HEK293T (cell line): ENCODE measurements at regions not wholly inside any gene's neighbourhood (a gene's known extent, or its start where the extent isn't known, plus 50 kb on each side); places are given as distances from the start of the nearest gene placed in this dataset.

Experiments used
- CTCF ChIA-PET: fragments of 350-600 bp; formaldehyde crosslinking; extraction: SDS; loops from one replicate; lab custom pipeline; 2021; ENCODE audit warnings: antibody characterized with exemption, inconsistent platforms; lab: Yijun Ruan, JAX
- POLR2A ChIA-PET: fragments of 350-600 bp; formaldehyde crosslinking; extraction: SDS; loops from one replicate; lab custom pipeline; 2020; ENCODE audit warnings: antibody characterized with exemption, inconsistent platforms; lab: Yijun Ruan, JAX
- DNase-seq: peaks from one replicate; pipeline ENCODE4 v3.0.0; 2012; ENCODE audit warnings: mixed read lengths; ENCODE audit errors: extremely low spot score
- ARNT ChIP-seq: fragments of 450-650 bp; IDR thresholded peaks from 2 replicates; pipeline ENCODE4 v1.6.1; 2017; ENCODE audit warnings: mild to moderate bottlenecking
- BHLHE40 ChIP-seq: fragments of 450-650 bp; IDR thresholded peaks from 2 replicates; pipeline ENCODE4 v1.6.1; 2016; ENCODE audit warnings: mild to moderate bottlenecking, moderate library complexity, borderline replicate concordance
- CTBP1 ChIP-seq: fragments of 450-650 bp; IDR thresholded peaks from 2 replicates; pipeline ENCODE4 v1.6.1; 2016; ENCODE audit warnings: borderline replicate concordance
- ELF4 ChIP-seq: fragments of 450-650 bp; IDR thresholded peaks from 2 replicates; pipeline ENCODE4 v1.6.1; 2017; ENCODE audit warnings: antibody characterized with exemption
- FOXA1 ChIP-seq: fragments of 450-650 bp; IDR thresholded peaks from 2 replicates; pipeline ENCODE4 v1.6.1; 2016; ENCODE audit warnings: mild to moderate bottlenecking
- FOXK2 ChIP-seq: fragments of 450-650 bp; IDR thresholded peaks from 2 replicates; pipeline ENCODE4 v1.6.1; 2016; ENCODE audit warnings: mild to moderate bottlenecking
- FOXM1 ChIP-seq: fragments of 450-650 bp; IDR thresholded peaks from 2 replicates; pipeline ENCODE4 v1.6.1; 2017; ENCODE audit warnings: mild to moderate bottlenecking, borderline replicate concordance
- HDGF ChIP-seq: fragments of 450-650 bp; IDR thresholded peaks from 2 replicates; pipeline ENCODE4 v1.6.1; 2017; ENCODE audit warnings: antibody characterized with exemption, borderline replicate concordance
- L3MBTL2 ChIP-seq: fragments of 450-650 bp; conservative IDR thresholded peaks from 2 replicates; pipeline ENCODE4 v1.6.1; 2016; ENCODE audit warnings: mild to moderate bottlenecking
- LEF1 ChIP-seq: fragments of 450-650 bp; IDR thresholded peaks from 2 replicates; pipeline ENCODE4 v1.6.1; 2017; ENCODE audit warnings: mild to moderate bottlenecking, borderline replicate concordance
- NFRKB ChIP-seq: fragments of 450-650 bp; IDR thresholded peaks from 2 replicates; pipeline ENCODE4 v1.6.1; 2016; ENCODE audit warnings: mild to moderate bottlenecking, moderate library complexity
- PKNOX1 ChIP-seq: fragments of 450-650 bp; IDR thresholded peaks from 2 replicates; pipeline ENCODE4 v1.6.1; 2016
- SP1 ChIP-seq: fragments of 450-650 bp; IDR thresholded peaks from 2 replicates; pipeline ENCODE4 v1.6.1; 2017
- SUZ12 ChIP-seq: fragments of 450-650 bp; IDR thresholded peaks from 2 replicates; pipeline ENCODE4 v1.6.1; 2016; ENCODE audit warnings: mild to moderate bottlenecking
- TARDBP ChIP-seq: fragments of 450-650 bp; IDR thresholded peaks from 2 replicates; pipeline ENCODE4 v1.6.1; 2016
- ZNF384 ChIP-seq: fragments of 450-650 bp; IDR thresholded peaks from 2 replicates; pipeline ENCODE4 v1.6.1; 2016

- TF ChIP-seq TARDBP (no peak), HDGF (no peak), SP1 (no peak), FOXA1 (no peak), CTBP1 (no peak), ELF4 (no peak)
- ChIA-PET CTCF (interaction anchor here (0.6 kb wide), 1 partner anchor 22 kb away, joined by 4 read pairs; no protein-coding TSS in a partner anchor), POLR2A (no interaction called here)
- DNase-seq, result no peak
These were observed 280.3 kb downstream of the NPR3 start for GRCh38 chr5:32991421-32991815.

GRCh38 chr5:32996336-32996735 is 285.2 kb downstream of the NPR3 start:
- no peak for TF ChIP-seq SUZ12
- no peak for DNase-seq
- ChIA-PET POLR2A (no interaction called here), CTCF (no interaction called here)

DNA sequence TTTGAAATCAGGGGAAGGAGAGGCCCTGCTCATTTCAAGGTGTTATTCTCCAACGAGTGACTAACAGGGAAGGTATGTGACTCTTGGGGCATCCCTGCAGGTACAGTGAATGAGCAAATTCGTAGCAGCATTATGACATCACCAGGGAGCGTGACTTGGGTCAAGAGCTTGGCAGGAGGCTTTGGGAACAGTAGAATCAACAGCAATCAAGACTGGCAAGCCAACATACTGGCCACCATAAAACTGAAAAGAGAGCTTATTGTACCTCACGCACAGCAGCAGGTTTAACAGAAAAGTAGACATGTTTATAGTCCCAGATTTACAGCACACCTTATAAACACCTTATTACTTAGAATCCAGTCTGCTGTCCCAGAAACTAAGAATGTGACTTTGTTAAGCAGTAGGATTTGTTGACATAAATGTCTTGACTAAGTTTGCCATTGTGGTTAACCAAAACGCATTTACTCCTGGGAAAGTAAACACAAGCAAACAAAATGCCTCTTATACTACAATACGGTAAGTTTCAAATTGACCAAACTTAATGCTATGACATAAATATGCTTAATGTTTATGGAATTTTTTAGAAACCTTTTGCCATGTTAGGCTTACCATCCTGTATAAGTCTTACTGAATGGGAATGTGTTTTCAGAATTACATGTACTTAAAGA is 297.8 kb downstream of the NPR3 start:
- no peak for DNase-seq
- ChIA-PET POLR2A (interaction anchor here (0.6 kb wide), 1 partner anchor 255 kb away, joined by 3 read pairs; no protein-coding TSS in a partner anchor), CTCF (no interaction called here)
- TF ChIP-seq FOXA1, result no peak

DNA sequence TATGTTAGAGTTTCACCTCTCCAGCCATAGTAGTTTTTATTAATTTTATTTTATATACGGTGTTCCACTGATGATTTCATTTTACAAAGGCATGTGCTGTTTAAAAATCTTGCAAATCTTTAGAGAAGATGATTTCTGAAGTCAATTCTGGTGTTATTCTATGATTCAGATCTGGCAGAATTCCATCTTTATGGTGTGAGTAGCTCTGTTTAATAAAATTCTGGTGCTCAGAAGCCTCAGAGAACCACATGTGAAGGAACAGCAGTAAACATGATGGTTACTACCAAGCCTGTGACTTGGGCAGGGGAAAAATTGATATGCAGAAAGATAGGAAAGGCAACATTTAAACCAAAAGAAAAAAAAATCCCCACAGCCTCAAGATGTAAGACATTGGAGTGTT is 299.7 kb downstream of the NPR3 start:
- ChIA-PET POLR2A (no interaction called here), CTCF (no interaction called here)
- DNase-seq, result no peak
- TF ChIP-seq ELF4, result no peak
- no peak for TF ChIP-seq FOXK2
- TF ChIP-seq CTBP1, result no peak
- no peak for TF ChIP-seq TARDBP
- TF ChIP-seq L3MBTL2, result no peak
- TF ChIP-seq ARNT, result no peak
- TF ChIP-seq SUZ12, result no peak
- no peak for TF ChIP-seq FOXM1
- TF ChIP-seq NFRKB, result no peak
- TF ChIP-seq BHLHE40, result no peak
- no peak for TF ChIP-seq ZNF384
- TF ChIP-seq HDGF, result no peak
- no peak for TF ChIP-seq FOXA1
- no peak for TF ChIP-seq SP1
- TF ChIP-seq LEF1, result no peak
- no peak for TF ChIP-seq PKNOX1

DNA sequence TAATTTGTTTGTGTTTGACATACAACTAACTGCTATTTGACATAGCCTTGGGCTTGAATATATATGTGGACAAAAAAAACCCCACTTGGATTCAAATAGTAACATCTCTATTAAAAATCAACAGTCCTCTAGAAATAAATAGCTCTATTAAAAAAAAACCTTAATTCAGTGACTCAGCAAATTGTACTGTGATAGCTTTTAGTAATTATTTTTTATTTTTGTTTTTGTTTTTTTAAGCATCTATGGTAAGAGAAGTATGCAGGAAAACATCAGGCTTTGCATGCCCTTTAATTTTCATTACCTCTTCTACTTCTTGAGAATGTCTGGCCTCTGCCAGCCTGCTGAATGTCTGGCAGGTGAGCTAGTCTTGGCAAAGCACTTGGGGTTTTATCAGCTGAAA is 300.7 kb downstream of the NPR3 start:
- POLR2A ChIA-PET, result no interaction called here
- DNase-seq, result no peak
- CTCF ChIA-PET, result no interaction called here
- TF ChIP-seq NFRKB (no peak), FOXM1 (no peak)

DNA sequence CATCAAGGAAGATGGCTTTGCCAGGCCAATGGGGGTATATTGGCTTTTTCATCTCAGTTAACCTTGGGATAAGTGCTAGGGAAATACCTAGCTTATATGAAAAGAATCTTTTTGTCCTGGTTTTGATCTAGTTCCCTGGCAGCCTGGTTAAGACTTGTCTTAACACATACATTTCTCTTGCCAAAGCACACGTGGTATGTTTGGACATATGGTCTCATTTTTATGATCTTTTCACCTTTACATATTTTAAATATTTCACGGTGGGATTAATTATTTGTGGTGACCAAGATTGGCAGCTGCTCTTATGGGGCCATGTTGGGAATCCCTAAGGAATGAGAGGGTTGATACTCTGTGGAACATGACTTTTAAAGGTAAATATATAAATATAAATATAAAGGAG is 312.5 kb downstream of the NPR3 start:
- TF ChIP-seq TARDBP (no peak), FOXA1 (no peak), SP1 (no peak), SUZ12 (no peak), L3MBTL2 (no peak)
- DNase-seq, result no peak
- POLR2A ChIA-PET, result no interaction called here
- CTCF ChIA-PET, result no interaction called here

DNA sequence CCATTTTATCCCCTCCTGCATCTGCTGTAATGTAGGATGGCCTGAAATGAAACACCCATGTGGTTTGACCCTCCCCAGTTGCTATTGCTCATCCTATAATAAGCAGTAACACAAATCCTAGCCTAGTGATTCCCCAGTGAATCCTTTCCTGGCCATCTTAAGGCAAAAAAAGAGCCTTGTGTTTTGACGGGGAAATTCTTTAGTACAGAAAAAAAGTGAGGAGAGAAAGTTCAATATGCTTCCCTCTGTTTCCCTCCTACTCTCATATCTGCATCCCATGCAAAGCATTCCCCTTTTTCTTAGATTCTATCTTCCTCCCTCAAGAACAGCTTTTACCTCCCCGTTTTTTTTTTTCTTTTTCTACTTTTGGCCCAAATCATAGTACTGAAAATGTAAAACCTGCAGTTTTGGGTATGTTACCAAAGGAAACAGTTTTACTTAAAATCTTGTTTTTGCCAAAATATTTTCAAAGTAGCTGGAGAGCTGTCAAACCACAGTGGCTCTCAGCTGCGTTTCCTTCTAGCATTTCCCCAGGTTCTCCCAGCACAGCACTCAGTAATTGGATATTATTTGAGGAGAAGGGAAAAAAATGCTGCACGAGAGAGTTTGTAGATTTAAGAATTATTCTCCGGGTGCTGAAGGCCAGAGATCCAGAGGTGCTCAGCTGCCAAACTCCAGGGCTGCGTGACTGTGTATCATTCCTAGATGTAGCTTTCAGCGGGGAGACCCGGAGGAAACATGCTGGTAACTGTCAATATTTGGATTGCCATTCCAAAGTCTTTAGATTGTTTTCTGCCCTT is 321.4 kb downstream of the NPR3 start:
- CTCF ChIA-PET, result no interaction called here

More for the DNA sequence above, 321.4 kb downstream of the NPR3 start:
- POLR2A ChIA-PET, result no interaction called here
- no peak for TF ChIP-seq SP1
- no peak for TF ChIP-seq FOXM1
- no peak for TF ChIP-seq BHLHE40
- TF ChIP-seq L3MBTL2, result no peak
- TF ChIP-seq LEF1, result no peak
- no peak for TF ChIP-seq FOXK2
- TF ChIP-seq ELF4, result no peak
- TF ChIP-seq ARNT, result no peak
- no peak for TF ChIP-seq CTBP1
- no peak for TF ChIP-seq TARDBP
- no peak for TF ChIP-seq PKNOX1
- no peak for TF ChIP-seq ZNF384
- no peak for TF ChIP-seq FOXA1
- no peak for DNase-seq
